ENCODE measurements at regions not wholly inside any gene's neighbourhood (a gene's known extent, or its start where the extent isn't known, plus 50 kb on each side); places are given as distances from the start of the nearest gene placed in this dataset.

DNA sequence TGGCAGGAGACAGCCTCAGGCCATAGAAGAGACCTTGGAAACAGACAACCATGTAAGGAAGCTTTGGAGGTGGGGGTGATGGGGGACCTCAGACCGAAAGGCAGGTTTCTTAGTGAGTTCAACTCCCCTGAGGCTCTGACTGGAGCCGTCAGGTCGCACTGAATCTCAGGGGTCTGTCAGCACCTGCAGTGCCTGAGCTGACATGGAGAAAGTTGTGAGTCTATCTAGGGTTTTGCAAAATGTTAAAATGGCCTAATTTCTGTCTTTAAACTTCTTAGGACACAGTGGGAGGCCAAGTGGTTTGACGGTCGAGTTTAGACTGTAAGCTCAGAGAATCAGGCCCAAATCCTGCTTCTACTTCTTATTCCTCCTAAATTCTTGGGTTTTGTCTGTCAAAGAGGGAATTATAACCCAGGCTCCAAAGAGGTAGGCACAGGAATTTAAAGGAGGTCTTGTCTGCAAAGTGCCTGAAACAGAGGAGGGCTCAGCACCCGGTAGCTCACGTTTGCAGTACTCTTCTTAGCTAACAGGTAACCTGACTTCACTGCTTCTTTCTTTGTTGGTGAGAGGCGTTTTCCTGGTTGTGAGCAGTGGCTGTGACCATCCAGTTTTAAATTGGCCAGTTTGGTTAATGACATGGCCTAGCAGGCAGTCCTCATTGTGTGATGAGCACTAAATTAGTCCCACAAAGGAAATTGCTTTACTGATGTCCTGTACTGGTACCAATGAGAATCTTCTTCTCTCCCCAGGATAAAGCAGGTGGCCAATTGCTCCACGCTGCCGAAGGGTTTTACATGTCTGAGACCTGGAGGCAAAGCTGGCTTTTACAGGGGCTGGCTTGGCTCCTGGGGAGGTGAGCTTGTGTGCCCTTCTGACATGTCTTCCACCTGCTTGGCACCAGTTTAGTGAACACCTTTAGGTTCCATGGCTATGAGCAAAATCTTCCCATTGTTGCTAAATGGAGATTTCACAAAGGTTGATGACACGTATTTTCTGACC lies 95.7 kb downstream of the MYCN start:
- no peak for DNase-seq (ENCODE audit: low read depth)
- H3K4me3 ChIP-seq (ENCODE audit: low read depth, low read length) = no peak overlapping the region
- TF ChIP-seq, protein P1, sequence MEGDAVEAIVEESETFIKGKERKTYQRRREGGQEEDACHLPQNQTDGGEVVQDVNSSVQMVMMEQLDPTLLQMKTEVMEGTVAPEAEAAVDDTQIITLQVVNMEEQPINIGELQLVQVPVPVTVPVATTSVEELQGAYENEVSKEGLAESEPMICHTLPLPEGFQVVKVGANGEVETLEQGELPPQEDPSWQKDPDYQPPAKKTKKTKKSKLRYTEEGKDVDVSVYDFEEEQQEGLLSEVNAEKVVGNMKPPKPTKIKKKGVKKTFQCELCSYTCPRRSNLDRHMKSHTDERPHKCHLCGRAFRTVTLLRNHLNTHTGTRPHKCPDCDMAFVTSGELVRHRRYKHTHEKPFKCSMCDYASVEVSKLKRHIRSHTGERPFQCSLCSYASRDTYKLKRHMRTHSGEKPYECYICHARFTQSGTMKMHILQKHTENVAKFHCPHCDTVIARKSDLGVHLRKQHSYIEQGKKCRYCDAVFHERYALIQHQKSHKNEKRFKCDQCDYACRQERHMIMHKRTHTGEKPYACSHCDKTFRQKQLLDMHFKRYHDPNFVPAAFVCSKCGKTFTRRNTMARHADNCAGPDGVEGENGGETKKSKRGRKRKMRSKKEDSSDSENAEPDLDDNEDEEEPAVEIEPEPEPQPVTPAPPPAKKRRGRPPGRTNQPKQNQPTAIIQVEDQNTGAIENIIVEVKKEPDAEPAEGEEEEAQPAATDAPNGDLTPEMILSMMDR (IDR thresholded peaks at IDR 0.05; ENCODE audit: insufficient read depth, low read length) = no peak

DNA sequence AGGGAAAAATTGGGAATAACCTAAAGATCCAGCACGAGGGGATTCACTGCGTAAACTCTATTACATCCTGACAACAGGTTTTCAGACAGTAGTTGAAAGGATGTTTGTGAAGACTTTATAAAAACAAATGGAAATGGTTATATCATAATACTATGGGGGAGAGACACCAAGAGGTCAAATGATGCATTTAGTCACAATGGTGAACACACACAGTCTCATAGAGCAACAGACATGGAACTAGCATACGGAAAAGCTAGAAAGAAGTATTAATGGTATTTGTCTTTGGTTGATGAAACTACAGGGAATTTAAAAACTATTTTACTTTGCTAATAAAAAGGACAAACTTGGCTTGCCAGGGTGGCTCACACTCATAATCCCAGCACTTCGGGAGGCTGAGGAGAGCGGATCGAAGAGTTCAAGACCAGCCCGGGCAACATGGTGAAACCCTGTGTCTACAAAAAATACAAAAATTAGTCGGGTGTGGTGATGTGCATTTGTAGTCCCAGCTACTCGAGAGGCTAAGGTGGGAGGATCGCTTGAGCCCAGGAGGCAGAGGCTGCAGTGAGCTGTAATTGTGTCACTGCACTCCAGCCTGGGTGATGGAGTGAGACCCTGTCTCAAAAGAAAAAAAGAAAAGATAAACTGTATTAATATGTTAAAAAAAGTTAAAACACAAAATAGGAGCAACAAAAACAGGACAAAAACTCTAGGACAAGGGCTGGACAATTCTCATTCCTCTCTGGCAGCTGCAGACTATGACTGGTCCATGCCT lies 94.8 kb downstream of the MYCN start:
- no peak overlapping the region for H3K4me3 ChIP-seq (ENCODE audit: low read depth, low read length)
- TF ChIP-seq, protein P1 (IDR thresholded peaks at IDR 0.05; ENCODE audit: insufficient read depth, low read length) = no peak
- DNase-seq (ENCODE audit: low read depth) = no peak

DNA sequence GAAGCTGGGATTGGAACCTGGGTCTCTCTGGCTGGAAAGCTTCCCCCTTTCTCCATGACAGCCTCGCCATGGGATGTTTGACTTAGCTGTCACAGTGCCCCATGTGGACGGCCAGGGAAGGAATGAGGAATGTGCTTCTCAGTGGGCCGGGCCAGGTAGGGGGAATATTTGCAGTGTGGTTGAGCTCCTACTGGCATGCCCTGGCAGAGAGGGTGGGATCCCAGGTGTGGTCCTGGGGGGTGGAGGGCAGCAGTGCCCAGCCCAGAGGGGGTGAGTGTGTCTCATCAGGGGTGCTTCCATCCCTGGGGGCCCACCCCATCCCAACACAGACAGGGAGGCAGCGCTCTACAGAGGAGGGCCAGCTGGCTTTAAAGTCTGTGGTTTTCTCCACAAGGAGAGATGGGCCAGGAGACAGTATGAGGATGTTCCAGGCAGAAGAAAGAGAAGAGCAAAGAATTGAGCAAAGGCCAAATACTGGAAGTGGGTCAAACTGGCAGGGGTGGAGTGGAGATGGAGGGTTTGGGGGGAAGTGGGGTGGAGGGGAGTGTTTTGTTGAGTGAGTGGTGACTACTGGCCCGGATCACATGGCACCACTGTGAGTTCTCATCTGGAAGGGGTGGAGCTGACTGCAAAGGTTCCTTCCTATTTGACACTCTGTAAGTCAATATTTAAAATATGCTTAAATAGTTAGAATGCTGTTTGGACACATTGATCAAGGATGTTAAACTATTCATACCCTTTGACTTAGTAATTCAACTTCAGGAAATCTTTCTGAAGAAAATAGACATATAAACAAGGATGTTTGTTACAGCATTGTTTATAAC lies 94.0 kb downstream of the MYCN start:
- TF ChIP-seq, protein P1 (IDR thresholded peaks at IDR 0.05; ENCODE audit: insufficient read depth, low read length) = no peak
- no peak for DNase-seq (ENCODE audit: low read depth)
- no peak overlapping the region for H3K4me3 ChIP-seq (ENCODE audit: low read depth, low read length)

DNA sequence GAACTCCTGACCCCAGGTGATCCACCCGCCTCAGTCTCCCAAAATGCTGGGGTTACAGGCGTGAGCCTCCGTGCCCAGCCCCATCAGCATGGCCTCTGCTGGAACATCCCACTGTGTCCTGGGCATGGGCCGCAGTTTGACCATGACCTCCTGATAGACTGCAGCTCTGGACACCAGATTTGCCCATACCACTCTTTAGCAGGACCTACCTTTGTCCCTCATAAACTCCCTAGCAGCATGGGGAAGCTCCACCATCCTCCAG lies 92.6 kb downstream of the MYCN start:
- no peak overlapping the region for H3K4me3 ChIP-seq (ENCODE audit: low read depth, low read length)
- no peak for DNase-seq (ENCODE audit: low read depth)
- TF ChIP-seq, protein P1 (IDR thresholded peaks at IDR 0.05; ENCODE audit: insufficient read depth, low read length) = no peak

DNA sequence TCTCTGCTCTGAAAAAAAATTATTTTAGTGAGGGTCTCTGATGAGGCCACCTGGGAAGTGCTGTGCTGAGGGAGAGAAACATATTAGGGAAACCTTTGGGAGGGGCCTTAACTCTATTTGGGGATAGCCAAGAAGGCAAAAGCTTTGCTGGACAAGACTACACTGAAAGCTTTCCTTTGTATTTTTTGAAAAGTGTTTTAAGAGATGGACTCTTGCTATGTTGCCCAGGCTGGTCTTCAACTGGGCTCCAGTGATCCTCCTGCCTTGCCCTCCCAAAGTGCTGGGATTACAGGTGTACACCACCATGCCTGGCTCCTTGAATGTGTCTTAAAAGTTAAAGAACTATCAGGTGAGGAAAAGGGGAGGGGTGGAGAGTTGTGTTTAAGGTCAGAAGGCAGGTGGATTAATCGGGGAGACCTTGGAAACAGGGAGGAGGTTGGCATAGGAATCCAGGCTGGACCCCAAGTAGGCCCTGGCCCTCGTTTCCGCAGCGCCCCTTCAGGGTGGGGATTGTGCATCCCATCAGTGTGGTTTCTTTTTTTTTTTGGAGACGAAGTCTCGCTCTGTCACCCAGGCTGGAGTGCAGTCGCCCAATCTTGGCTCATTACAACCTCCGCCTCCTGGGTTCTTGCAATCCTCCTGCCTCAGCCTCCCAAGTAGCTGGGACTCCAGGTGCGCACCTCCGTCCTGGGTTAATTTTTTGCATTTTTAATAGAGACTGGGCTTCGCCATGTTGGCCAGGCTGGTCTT lies 92.1 kb downstream of the MYCN start:
- no peak for DNase-seq (ENCODE audit: low read depth)
- H3K4me3 ChIP-seq (ENCODE audit: low read depth, low read length) = no peak overlapping the region
- TF ChIP-seq, protein P1 (IDR thresholded peaks at IDR 0.05; ENCODE audit: insufficient read depth, low read length) = no peak

DNA sequence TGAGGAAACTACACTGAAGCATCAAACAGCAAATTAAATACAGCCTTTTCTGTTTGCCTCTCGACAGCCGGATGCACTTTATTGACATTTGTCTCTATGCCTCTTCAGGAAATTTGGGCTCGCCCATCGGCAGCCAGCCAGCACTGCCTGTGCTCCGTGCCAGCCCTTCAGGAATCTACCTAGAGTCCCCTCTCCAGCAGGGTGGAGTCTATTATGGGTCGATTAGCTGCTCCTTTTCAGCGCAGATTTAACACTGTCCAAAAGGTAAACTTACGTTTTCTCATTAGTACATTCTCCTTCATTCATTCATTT lies 91.5 kb downstream of the MYCN start:
- no peak overlapping the region for H3K4me3 ChIP-seq (ENCODE audit: low read depth, low read length)
- no peak for DNase-seq (ENCODE audit: low read depth)
- TF ChIP-seq, protein P1 (IDR thresholded peaks at IDR 0.05; ENCODE audit: insufficient read depth, low read length) = no peak

Data from fibroblast of the aortic adventitia (primary cell).